Astrocyte (in vitro differentiated cells and primary cell): ENCODE measurements at regions not wholly inside any gene's neighbourhood (a gene's known extent, or its start where the extent isn't known, plus 50 kb on each side); places are given as distances from the start of the nearest gene placed in this dataset.
"Not testable (repeated sequence)": the region's sequence is repeated elsewhere in the genome, so short reads cannot be mapped to it uniquely, and the experiment has no call there.

ENCODE experiments used
- DNase-seq: peaks from one replicate; pipeline ENCODE4 v3.0.0-alpha.2; 2010; ENCODE audit warnings: low read depth
- FAIRE-seq: peaks from 2 replicates; lab custom pipeline; 2011; peaks lifted over from hg19 to GRCh38; lab: Jason Lieb, UNC
- H2AFZ ChIP-seq: 2 replicates; pipeline ENCODE4 v1.6.0; 2012; ENCODE audit warnings: low read depth, low read length, inconsistent platforms
- H3K27ac ChIP-seq: 2 replicates; pipeline ENCODE4 v1.5.1; 2011; ENCODE audit warnings: low read depth, low read length, inconsistent platforms
- H3K27me3 ChIP-seq: 2 replicates; pipeline ENCODE4 v1.6.0; 2011; ENCODE audit warnings: low read length, inconsistent platforms; ENCODE audit not compliant: insufficient read depth
- H3K36me3 ChIP-seq: 2 replicates; pipeline ENCODE4 v1.5.1; 2011; ENCODE audit warnings: low read length, inconsistent platforms; ENCODE audit not compliant: insufficient read depth
- H3K4me1 ChIP-seq: 2 replicates; pipeline ENCODE4 v1.5.1; 2011; ENCODE audit warnings: low read length, inconsistent platforms; ENCODE audit not compliant: insufficient read depth
- H3K4me2 ChIP-seq: 2 replicates; pipeline ENCODE4 v1.6.0; 2012; ENCODE audit warnings: low read length, inconsistent platforms
- H3K4me3 ChIP-seq: 2 replicates; pipeline ENCODE4 v1.5.1; 2011; ENCODE audit warnings: low read depth, mild to moderate bottlenecking, low read length, inconsistent platforms; ENCODE audit not compliant: insufficient read depth
- H3K79me2 ChIP-seq: 2 replicates; pipeline ENCODE4 v1.6.0; 2012; ENCODE audit warnings: mild to moderate bottlenecking, low read length, inconsistent platforms; ENCODE audit not compliant: insufficient read depth
- H3K9ac ChIP-seq: 2 replicates; pipeline ENCODE4 v1.6.0; 2012; ENCODE audit warnings: mild to moderate bottlenecking, low read length, inconsistent platforms
- H3K9me3 ChIP-seq: 2 replicates; pipeline ENCODE4 v1.5.1; 2012; ENCODE audit warnings: low read depth, mild to moderate bottlenecking, low read length, inconsistent platforms; ENCODE audit not compliant: insufficient read depth
- H4K20me1 ChIP-seq: 2 replicates; pipeline ENCODE4 v1.6.0; 2012; ENCODE audit warnings: low read length, inconsistent platforms; ENCODE audit not compliant: insufficient read depth
- H3K27ac Mint-ChIP-seq: one replicate; pipeline ENCODE4 v1.8.0; 2021; ENCODE audit warnings: mild to moderate bottlenecking, mixed read lengths; ENCODE audit not compliant: unreplicated experiment
- H3K27me3 Mint-ChIP-seq: one replicate; pipeline ENCODE4 v1.8.0; 2021; ENCODE audit warnings: low read depth, mixed read lengths; ENCODE audit not compliant: unreplicated experiment
- H3K36me3 Mint-ChIP-seq: one replicate; pipeline ENCODE4 v1.8.0; 2021; ENCODE audit warnings: low read depth, mixed read lengths; ENCODE audit not compliant: unreplicated experiment
- H3K4me1 Mint-ChIP-seq: one replicate; pipeline ENCODE4 v1.8.0; 2021; ENCODE audit warnings: low read depth, mixed read lengths; ENCODE audit not compliant: unreplicated experiment
- H3K4me3 Mint-ChIP-seq: one replicate; pipeline ENCODE4 v1.8.0; 2021; ENCODE audit warnings: mild to moderate bottlenecking, moderate library complexity, mixed read lengths; ENCODE audit not compliant: unreplicated experiment
- H3K9me3 Mint-ChIP-seq: one replicate; pipeline ENCODE4 v1.8.0; 2021; ENCODE audit warnings: mild to moderate bottlenecking, mixed read lengths; ENCODE audit not compliant: unreplicated experiment
- CTCF ChIP-seq: IDR thresholded peaks from 2 replicates; pipeline ENCODE4 v1.5.1; 2011; ENCODE audit warnings: low read depth, mild to moderate bottlenecking, inconsistent platforms, low read length, moderate library complexity; ENCODE audit not compliant: insufficient read depth
- EZH2 ChIP-seq: IDR thresholded peaks from 2 replicates; pipeline ENCODE4 v1.6.1; 2012; ENCODE audit warnings: mild to moderate bottlenecking, low read length, inconsistent platforms; ENCODE audit not compliant: insufficient read depth

- H3K27ac ChIP-seq: no peak overlapping the region
- Mint-ChIP-seq H3K36me3 (no peaks in the 10 kb centered on the region), H3K4me3 (no peak overlapping the region), H3K27ac (no peak overlapping the region), H3K27me3 (no peaks in the 10 kb centered on the region), H3K9me3 (peaks cover 2% of the 10 kb centered on the region), H3K4me1 (no peaks in the 10 kb centered on the region)
- no peaks in the 10 kb centered on the region for H4K20me1 ChIP-seq
- no peaks in the 10 kb centered on the region for H3K27me3 ChIP-seq
- TF ChIP-seq EZH2: no peak
- TF ChIP-seq CTCF: no peak
- no peak overlapping the region for H3K4me2 ChIP-seq
- no peaks in the 10 kb centered on the region for H3K79me2 ChIP-seq
- H3K9me3 ChIP-seq: no peaks in the 10 kb centered on the region
- H3K4me1 ChIP-seq: no peaks in the 10 kb centered on the region
- FAIRE-seq: no peak
- H2AFZ ChIP-seq: no peak overlapping the region
- no peak for DNase-seq
- H3K4me3 ChIP-seq: no peak overlapping the region
- no peak overlapping the region for H3K9ac ChIP-seq
- H3K36me3 ChIP-seq: no peaks in the 10 kb centered on the region
Measured at GRCh38 chr19:20287070-20287469, 120.1 kb downstream of the ZNF486 start.

- not testable (repeated sequence) for H3K4me1 Mint-ChIP-seq, H3K79me2 ChIP-seq, H3K27me3 Mint-ChIP-seq, H2AFZ ChIP-seq, H3K27ac Mint-ChIP-seq, H4K20me1 ChIP-seq, H3K9ac ChIP-seq, H3K9me3 ChIP-seq, H3K4me2 ChIP-seq, H3K4me3 ChIP-seq, DNase-seq, H3K27me3 ChIP-seq, H3K4me3 Mint-ChIP-seq, H3K27ac ChIP-seq, H3K4me1 ChIP-seq, H3K36me3 Mint-ChIP-seq, H3K36me3 ChIP-seq, FAIRE-seq, H3K9me3 Mint-ChIP-seq
Measured at GRCh38 chr19:20285876-20286275, 118.9 kb downstream of the ZNF486 start.

GRCh38 chr19:20279516-20279915, 112.5 kb downstream of the ZNF486 start:
- no peaks in the 10 kb centered on the region for H3K27me3 Mint-ChIP-seq
- Histone ChIP-seq H3K36me3 (no peaks in the 10 kb centered on the region), H3K9me3 (no peaks in the 10 kb centered on the region), H3K4me1 (no peaks in the 10 kb centered on the region), H2AFZ (no peak overlapping the region), H4K20me1 (no peaks in the 10 kb centered on the region), H3K4me2 (no peak overlapping the region), H3K4me3 (no peak overlapping the region), H3K27me3 (no peaks in the 10 kb centered on the region), H3K79me2 (no peaks in the 10 kb centered on the region), H3K27ac (no peak overlapping the region), H3K9ac (no peak overlapping the region)
- no peak overlapping the region for H3K27ac Mint-ChIP-seq
- no peaks in the 10 kb centered on the region for H3K36me3 Mint-ChIP-seq
- no peak overlapping the region for H3K4me3 Mint-ChIP-seq
- DNase-seq (no peak), FAIRE-seq (no peak)
- H3K4me1 Mint-ChIP-seq: no peaks in the 10 kb centered on the region
- TF ChIP-seq EZH2 (no peak), CTCF (no peak)
- peaks cover under 1% of the 10 kb centered on the region for H3K9me3 Mint-ChIP-seq
